H1 (cell line): ENCODE measurements at regions not wholly inside any gene's neighbourhood (a gene's known extent, or its start where the extent isn't known, plus 50 kb on each side); places are given as distances from the start of the nearest gene placed in this dataset.

Experiments used
- CREB1 ChIP-seq: IDR thresholded peaks from 2 replicates; pipeline ENCODE4 v1.6.1; 2012; ENCODE audit warnings: inconsistent platforms
- KDM4A ChIP-seq: IDR thresholded peaks from one replicate; pipeline ENCODE4 v1.7.1; 2012; ENCODE audit warnings: low read depth, mild to moderate bottlenecking, moderate library complexity, low read length, inconsistent platforms; ENCODE audit not compliant: severe bottlenecking

- no peak for TF ChIP-seq KDM4A
- no peak for TF ChIP-seq CREB1
- TF ChIP-seq, all 59 proteins: peak for 0
These were observed 279.1 kb downstream of the MSX2 start (continued) for GRCh38 chr5:175003531-175003930.
